Thyroid gland (tissue), 4 donors: ENCODE measurements at regions not wholly inside any gene's neighbourhood (a gene's known extent, or its start where the extent isn't known, plus 50 kb on each side); places are given as distances from the start of the nearest gene placed in this dataset.

Source experiments
- CTCF ChIP-seq, 6 experiments: fragments of 200-600 bp in 3 of 6; fragments of 450-650 bp in 3 of 6; sonication (generic) in 3 of 6; IDR thresholded peaks; one replicate each; pipeline ENCODE4 v1.5.1; 2016 to 2019; ENCODE audit warnings: antibody characterized with exemption in 6 of 6, mild to moderate bottlenecking in 2 of 6, inconsistent platforms in 1 of 6, moderate library complexity in 1 of 6
- POLR2A ChIP-seq, 2 donors: fragments of 450-650 bp; IDR thresholded peaks; one replicate each; pipeline ENCODE4 v1.6.1; 2017; ENCODE audit warnings: antibody characterized with exemption in 2 of 2, mild to moderate bottlenecking in 2 of 2, moderate library complexity in 1 of 2

GRCh38 chr2:203610558-203610957 lies 75.5 kb upstream of the RAPH1 start:
- TF ChIP-seq CTCF (IDR thresholded peaks at IDR 0.05): no peak
- no peak for TF ChIP-seq POLR2A (IDR thresholded peaks at IDR 0.05)
